Natural killer cell treated with Interleukin-12 subunit alpha and Interleukin-12 subunit beta and Interleukin-15 and Interleukin-18, amount 100 ng/mL, for 72 hours (primary cell): ENCODE measurements at regions not wholly inside any gene's neighbourhood (a gene's known extent, or its start where the extent isn't known, plus 50 kb on each side); places are given as distances from the start of the nearest gene placed in this dataset.
"Not testable (repeated sequence)": the region's sequence is repeated elsewhere in the genome, so short reads cannot be mapped to it uniquely, and the experiment has no call there.

Experiments
- ATAC-seq, 2 donors: fragments of 150-1000 bp; cut with Tn5 transposase in 1 of 2; sonication (Bioruptor Pico), chemical (Tn5 transposase) in 1 of 2; 2 replicates each; pipeline ENCODE4 v1.10.0; 2021
- DNase-seq: peaks from one replicate; pipeline ENCODE4 v3.0.0; 2022; ENCODE audit warnings: low spot score
- H3K27ac Mint-ChIP-seq, 2 donors: 1 replicate in 1 of 2; 2 replicates in 1 of 2; pipeline ENCODE4 v1.8.0; 2022; ENCODE audit warnings: mixed read lengths in 2 of 2, mild to moderate bottlenecking in 1 of 2, moderate library complexity in 1 of 2
- H3K27me3 Mint-ChIP-seq, 2 donors: 1 replicate in 1 of 2; 2 replicates in 1 of 2; pipeline ENCODE4 v1.8.0; 2022; ENCODE audit warnings: mixed read lengths in 2 of 2
- H3K36me3 Mint-ChIP-seq: one replicate; pipeline ENCODE4 v1.8.0; 2022; ENCODE audit warnings: mixed read lengths
- H3K4me1 Mint-ChIP-seq, 2 donors: 1 replicate in 1 of 2; 2 replicates in 1 of 2; pipeline ENCODE4 v1.8.0; 2022; ENCODE audit warnings: low read depth in 2 of 2, mixed read lengths in 2 of 2, mild to moderate bottlenecking in 1 of 2
- H3K4me3 Mint-ChIP-seq: one replicate; pipeline ENCODE4 v1.8.0; 2022; ENCODE audit warnings: mixed read lengths
- H3K9me3 Mint-ChIP-seq: 2 replicates; pipeline ENCODE4 v1.8.0; 2022; ENCODE audit warnings: mixed read lengths

GRCh38 chr11:80718611-80719291, 1277.9 kb upstream of the TENM4 start:
- DNase-seq (no peak), ATAC-seq (no peak)
- H3K9me3 Mint-ChIP-seq, result peaks cover 13% of the 10 kb centered on the region
- H3K4me3 Mint-ChIP-seq, result no peak overlapping the region
- H3K4me1 Mint-ChIP-seq, result no peaks in the 10 kb centered on the region
- no peak overlapping the region for H3K27ac Mint-ChIP-seq
- H3K27me3 Mint-ChIP-seq, result no peaks in the 10 kb centered on the region
- peaks cover 4% of the 10 kb centered on the region for H3K36me3 Mint-ChIP-seq

- H3K36me3 Mint-ChIP-seq, result peaks cover 11% of the 10 kb centered on the region
- no peaks in the 10 kb centered on the region for H3K4me1 Mint-ChIP-seq
- no peak overlapping the region for H3K4me3 Mint-ChIP-seq
- H3K27ac Mint-ChIP-seq, result no peak overlapping the region
- H3K27me3 Mint-ChIP-seq, result no peaks in the 10 kb centered on the region
- H3K9me3 Mint-ChIP-seq, result peaks cover 20% of the 10 kb centered on the region
- DNase-seq (no peak), ATAC-seq (no peak)
Observed at GRCh38 chr11:80702264-80702663, 1261.4 kb upstream of the TENM4 start.

GRCh38 chr11:80700386-80700785, 1259.6 kb upstream of the TENM4 start:
- no peak for DNase-seq
- no peaks in the 10 kb centered on the region for H3K27me3 Mint-ChIP-seq
- peaks cover 11% of the 10 kb centered on the region for H3K36me3 Mint-ChIP-seq
- H3K27ac Mint-ChIP-seq, result no peak overlapping the region
- H3K4me3 Mint-ChIP-seq, result no peak overlapping the region
- H3K9me3 Mint-ChIP-seq, result peaks cover 17% of the 10 kb centered on the region
- no peaks in the 10 kb centered on the region for H3K4me1 Mint-ChIP-seq
- ATAC-seq, result no peak

DNA sequence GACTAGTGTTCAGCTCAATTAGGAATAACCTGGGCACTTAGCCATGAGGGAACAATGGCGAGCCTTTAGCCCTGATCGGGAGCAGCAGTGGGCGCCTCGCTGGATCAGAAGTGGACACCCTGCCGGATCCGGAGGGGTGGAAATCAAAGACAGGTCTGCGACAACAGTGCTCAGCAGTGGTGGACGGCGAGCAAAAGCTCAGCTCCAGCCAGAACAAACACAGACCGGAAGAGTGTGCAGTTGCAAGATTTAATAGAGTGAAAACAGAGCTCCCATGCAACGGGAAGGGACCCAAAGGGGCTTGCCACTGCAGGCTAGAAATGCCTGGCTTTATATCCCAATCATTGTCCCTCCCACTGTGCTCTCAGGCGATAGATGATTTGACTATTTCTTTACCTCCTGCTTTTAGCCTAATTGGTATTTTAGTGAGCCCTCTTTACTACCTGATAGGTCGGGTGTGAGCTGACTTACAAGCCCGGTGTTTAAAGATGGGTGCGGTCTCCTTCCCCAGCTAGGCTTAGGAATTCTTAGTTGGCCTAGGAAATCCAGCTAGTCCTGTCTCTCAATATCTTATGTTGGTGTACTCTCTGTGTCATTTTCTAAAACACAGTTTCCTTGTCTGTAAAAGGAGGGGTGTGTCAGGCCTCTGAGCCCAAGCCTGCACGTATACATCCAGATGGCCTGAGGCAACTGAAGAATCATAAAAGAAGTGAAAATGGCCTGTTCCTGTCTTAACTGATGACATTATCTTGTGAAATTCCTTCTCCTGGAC, 1258.8 kb upstream of the TENM4 start:
- H3K27ac Mint-ChIP-seq, H3K4me1 Mint-ChIP-seq, H3K36me3 Mint-ChIP-seq, DNase-seq, ATAC-seq, H3K27me3 Mint-ChIP-seq, H3K4me3 Mint-ChIP-seq: not testable (repeated sequence)
- peaks cover 17% of the 10 kb centered on the region for H3K9me3 Mint-ChIP-seq

GRCh38 chr11:80698637-80699036, 1257.8 kb upstream of the TENM4 start:
- DNase-seq (no peak), ATAC-seq (no peak)
- Mint-ChIP-seq H3K27me3 (no peaks in the 10 kb centered on the region), H3K27ac (no peak overlapping the region), H3K9me3 (peaks cover 13% of the 10 kb centered on the region), H3K4me1 (no peaks in the 10 kb centered on the region), H3K4me3 (no peak overlapping the region), H3K36me3 (peaks cover 5% of the 10 kb centered on the region)

- no peak for ATAC-seq
- H3K36me3 Mint-ChIP-seq, result no peaks in the 10 kb centered on the region
Observed at GRCh38 chr11:80694385-80694784, 1253.6 kb upstream of the TENM4 start.

DNA sequence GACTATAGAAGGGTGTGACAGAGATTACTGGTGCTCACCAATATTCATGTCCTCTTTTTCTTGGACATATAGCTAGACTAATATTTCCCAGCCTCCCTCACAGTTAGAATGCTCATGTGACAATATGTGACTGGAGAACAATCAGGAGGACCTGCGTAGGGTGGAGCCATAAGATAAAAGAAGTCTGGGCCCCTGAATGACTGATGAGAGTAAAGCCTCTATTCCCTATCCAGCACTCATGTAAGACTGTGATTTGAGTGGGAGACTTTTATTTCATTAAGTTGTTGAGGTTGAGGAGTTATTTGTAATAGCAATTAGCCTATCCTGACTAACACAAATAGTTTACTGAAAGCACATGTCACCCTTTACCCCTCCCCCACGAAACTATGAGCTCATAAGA, 1247.1 kb upstream of the TENM4 start:
- Mint-ChIP-seq H3K4me3 (no peak overlapping the region), H3K27me3 (no peaks in the 10 kb centered on the region), H3K4me1 (no peaks in the 10 kb centered on the region), H3K9me3 (peaks cover 13% of the 10 kb centered on the region), H3K27ac (no peak overlapping the region), H3K36me3 (no peaks in the 10 kb centered on the region)
- ATAC-seq (no peak), DNase-seq (no peak)

More at GRCh38 chr11:80694385-80694784, 1253.6 kb upstream of the TENM4 start:
- Mint-ChIP-seq H3K9me3 (peaks cover 13% of the 10 kb centered on the region), H3K27ac (no peak overlapping the region), H3K4me1 (no peaks in the 10 kb centered on the region), H3K27me3 (no peaks in the 10 kb centered on the region), H3K4me3 (no peak overlapping the region)
- DNase-seq, result no peak

GRCh38 chr11:80686889-80687288, 1246.1 kb upstream of the TENM4 start:
- no peak for ATAC-seq
- H3K27ac Mint-ChIP-seq, result no peak overlapping the region
- no peak overlapping the region for H3K4me3 Mint-ChIP-seq

GRCh38 chr11:80673566-80673965, 1232.7 kb upstream of the TENM4 start:
- no peak overlapping the region for H3K27ac Mint-ChIP-seq
- H3K4me1 Mint-ChIP-seq, result no peaks in the 10 kb centered on the region
- H3K4me3 Mint-ChIP-seq, result no peak overlapping the region
- no peak for ATAC-seq
- no peak for DNase-seq
- no peaks in the 10 kb centered on the region for H3K36me3 Mint-ChIP-seq
- peaks cover 23% of the 10 kb centered on the region for H3K9me3 Mint-ChIP-seq
- H3K27me3 Mint-ChIP-seq, result no peaks in the 10 kb centered on the region

More at GRCh38 chr11:80686889-80687288, 1246.1 kb upstream of the TENM4 start:
- H3K27me3 Mint-ChIP-seq, result no peaks in the 10 kb centered on the region
- peaks cover 15% of the 10 kb centered on the region for H3K9me3 Mint-ChIP-seq
- no peaks in the 10 kb centered on the region for H3K36me3 Mint-ChIP-seq
- no peaks in the 10 kb centered on the region for H3K4me1 Mint-ChIP-seq
- DNase-seq, result no peak

- H3K27me3 Mint-ChIP-seq, result no peaks in the 10 kb centered on the region
- peaks cover 20% of the 10 kb centered on the region for H3K9me3 Mint-ChIP-seq
- H3K36me3 Mint-ChIP-seq, result no peaks in the 10 kb centered on the region
- no peaks in the 10 kb centered on the region for H3K4me1 Mint-ChIP-seq
- no peak overlapping the region for H3K4me3 Mint-ChIP-seq
- ATAC-seq (no peak), DNase-seq (no peak)
- no peak overlapping the region for H3K27ac Mint-ChIP-seq
Observed at GRCh38 chr11:80669620-80670019, 1228.8 kb upstream of the TENM4 start.

GRCh38 chr11:80668039-80668438, 1227.2 kb upstream of the TENM4 start:
- Mint-ChIP-seq H3K27ac (no peak overlapping the region), H3K9me3 (peaks cover 20% of the 10 kb centered on the region), H3K27me3 (no peaks in the 10 kb centered on the region), H3K4me1 (no peaks in the 10 kb centered on the region), H3K36me3 (no peaks in the 10 kb centered on the region), H3K4me3 (no peak overlapping the region)
- DNase-seq (no peak), ATAC-seq (no peak)

DNA sequence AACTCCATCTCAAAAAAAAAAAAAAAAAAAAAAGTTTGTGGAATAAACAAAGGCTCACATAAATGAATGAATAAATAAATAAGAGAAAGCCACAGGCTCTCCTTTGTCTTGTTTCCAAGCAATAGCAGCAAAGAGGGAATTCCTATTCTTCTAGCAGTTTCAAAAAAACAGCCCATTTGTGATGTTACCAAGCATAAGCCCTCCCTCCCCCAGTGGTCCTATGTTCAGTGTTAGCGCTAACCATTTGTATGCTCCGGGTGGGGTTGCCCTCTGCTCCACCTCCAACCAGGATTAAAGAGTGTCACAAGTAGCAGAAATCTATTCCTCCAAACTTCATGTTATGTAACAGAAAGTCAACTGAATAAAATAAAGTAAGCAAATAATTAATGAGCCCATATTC, 1215.0 kb upstream of the TENM4 start:
- Mint-ChIP-seq H3K27me3 (no peaks in the 10 kb centered on the region), H3K4me1 (no peaks in the 10 kb centered on the region), H3K36me3 (no peaks in the 10 kb centered on the region), H3K9me3 (peaks cover 5% of the 10 kb centered on the region), H3K4me3 (no peak overlapping the region), H3K27ac (no peak overlapping the region)
- ATAC-seq (no peak), DNase-seq (no peak)

DNA sequence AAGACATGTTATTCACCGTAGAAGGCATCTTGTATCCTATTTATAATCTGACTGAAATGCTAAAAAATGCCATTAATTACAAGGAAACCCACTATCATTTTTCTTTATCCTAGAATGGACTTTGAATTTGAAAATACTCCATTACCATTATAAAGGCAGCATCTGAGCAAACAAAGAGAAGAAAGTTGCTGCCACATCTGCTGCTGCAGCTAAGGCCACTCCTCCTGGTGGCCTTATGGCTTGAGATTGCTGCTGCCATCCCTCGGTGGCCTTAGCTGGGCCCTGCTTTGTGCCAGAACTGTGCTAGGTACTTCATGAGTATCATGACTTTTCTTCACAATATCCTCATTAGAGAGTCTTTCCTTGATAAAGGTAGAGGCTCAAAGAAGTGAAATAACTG, 1210.1 kb upstream of the TENM4 start:
- no peaks in the 10 kb centered on the region for H3K27me3 Mint-ChIP-seq
- H3K27ac Mint-ChIP-seq, result no peak overlapping the region
- H3K4me3 Mint-ChIP-seq, result no peak overlapping the region
- ATAC-seq, result no peak
- no peak for DNase-seq
- no peaks in the 10 kb centered on the region for H3K4me1 Mint-ChIP-seq
- H3K36me3 Mint-ChIP-seq, result no peaks in the 10 kb centered on the region
- H3K9me3 Mint-ChIP-seq, result no peaks in the 10 kb centered on the region

- Mint-ChIP-seq H3K4me3 (no peak overlapping the region), H3K27ac (no peak overlapping the region), H3K4me1 (no peaks in the 10 kb centered on the region), H3K27me3 (no peaks in the 10 kb centered on the region), H3K36me3 (no peaks in the 10 kb centered on the region), H3K9me3 (peaks cover 4% of the 10 kb centered on the region)
- ATAC-seq, result no peak
- no peak for DNase-seq
Observed at GRCh38 chr11:80649186-80649585, 1208.4 kb upstream of the TENM4 start.
